ENCODE measurements at regions not wholly inside any gene's neighbourhood (a gene's known extent, or its start where the extent isn't known, plus 50 kb on each side); places are given as distances from the start of the nearest gene placed in this dataset.

DNA sequence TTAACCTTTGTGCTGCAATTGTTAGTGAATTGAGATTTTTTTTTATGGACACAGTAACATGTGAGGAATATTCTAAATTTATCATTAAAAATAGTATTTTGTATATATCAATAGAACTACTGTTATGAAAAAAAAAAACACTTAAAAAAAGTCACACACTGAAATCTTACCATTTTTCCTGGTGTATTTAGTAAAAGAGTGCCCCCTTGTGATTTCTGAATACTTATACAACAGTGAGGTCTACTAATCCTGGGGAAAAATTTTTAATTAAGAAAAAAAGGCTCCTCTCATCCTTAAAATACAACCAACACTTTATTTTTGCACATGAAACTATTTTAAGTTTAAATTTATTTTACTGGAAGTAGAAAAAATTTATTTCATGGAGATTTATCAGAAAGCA, 56.4 kb upstream of the SPOCK3 start:
- Mint-ChIP-seq H3K4me1 (no peaks in the 10 kb centered on the region), H3K4me3 (no peak overlapping the region), H3K27me3 (no peaks in the 10 kb centered on the region), H3K27ac (no peak overlapping the region), H3K9me3 (peaks cover 8% of the 10 kb centered on the region), H3K36me3 (no peaks in the 10 kb centered on the region)
- CTCF ChIA-PET = no interaction called here
- DNase-seq = no peak

DNA sequence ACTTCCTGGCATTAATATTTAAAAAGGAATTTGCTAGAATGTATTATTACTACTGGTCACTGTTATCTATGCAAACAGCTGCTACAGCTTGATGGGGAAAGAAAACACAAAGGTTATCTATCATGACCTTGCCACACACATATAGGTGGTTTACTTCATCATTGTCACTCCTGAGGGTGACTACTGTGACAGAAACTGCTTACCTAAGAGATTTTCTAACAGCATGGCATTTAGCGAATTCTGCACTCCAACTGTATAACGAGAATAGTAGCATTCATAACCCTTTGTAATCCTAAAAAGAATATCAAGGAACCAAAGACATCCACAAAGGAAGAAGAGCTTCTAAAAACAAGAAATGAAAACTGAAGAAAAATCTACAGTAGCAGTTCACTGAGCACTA, 74.6 kb upstream of the SPOCK3 start:
- Mint-ChIP-seq H3K4me1 (no peaks in the 10 kb centered on the region), H3K27ac (no peak overlapping the region), H3K4me3 (no peak overlapping the region), H3K9me3 (peaks cover 2% of the 10 kb centered on the region), H3K36me3 (no peaks in the 10 kb centered on the region), H3K27me3 (no peaks in the 10 kb centered on the region)
- CTCF ChIA-PET = no interaction called here
- DNase-seq = no peak

DNA sequence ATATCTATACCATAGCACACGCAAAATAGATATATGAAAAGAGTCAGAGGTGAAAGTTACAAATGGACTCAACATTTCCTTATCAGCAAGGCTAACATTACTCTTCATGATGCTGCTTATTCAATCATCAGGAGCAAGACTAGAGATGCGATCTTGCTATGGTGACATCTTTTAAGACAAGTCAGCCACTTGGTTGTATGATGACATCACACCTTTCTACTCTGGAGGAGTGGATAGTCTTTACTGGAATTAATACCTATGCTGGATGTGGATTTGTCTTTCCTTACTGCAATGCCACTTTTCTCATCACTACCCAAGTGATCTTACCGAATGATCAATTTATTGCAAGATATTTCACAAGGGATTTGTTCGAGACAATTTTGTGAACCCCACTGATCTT, 87.0 kb upstream of the SPOCK3 start:
- H3K9me3 Mint-ChIP-seq = no peaks in the 10 kb centered on the region
- DNase-seq = no peak
- CTCF ChIA-PET = no interaction called here
- H3K27ac Mint-ChIP-seq = no peak overlapping the region
- H3K4me1 Mint-ChIP-seq = no peaks in the 10 kb centered on the region
- H3K4me3 Mint-ChIP-seq = no peak overlapping the region
- H3K36me3 Mint-ChIP-seq = no peaks in the 10 kb centered on the region
- H3K27me3 Mint-ChIP-seq = no peaks in the 10 kb centered on the region

DNA sequence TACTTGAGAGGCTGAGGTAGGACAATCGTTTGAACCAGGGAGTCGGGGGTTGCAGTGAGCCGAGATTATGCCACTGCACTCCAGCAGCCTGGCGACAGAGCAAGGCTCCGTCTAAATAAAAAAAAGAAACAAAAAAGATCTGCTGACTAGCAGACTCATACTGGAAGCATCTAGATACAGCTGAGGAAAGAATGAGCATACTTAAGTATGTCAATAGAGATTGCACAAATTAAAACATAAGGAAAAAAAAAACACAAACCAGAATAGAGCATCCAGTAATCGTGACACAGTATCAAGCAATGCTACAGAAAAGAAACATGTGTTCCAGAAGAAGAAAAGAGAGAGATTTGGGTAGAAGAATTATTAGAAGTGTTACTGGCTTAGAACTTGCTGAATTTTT, 105.5 kb upstream of the SPOCK3 start:
- Mint-ChIP-seq H3K9me3 (peaks cover 18% of the 10 kb centered on the region), H3K4me3 (no peak overlapping the region), H3K27ac (no peak overlapping the region), H3K27me3 (no peaks in the 10 kb centered on the region), H3K4me1 (no peaks in the 10 kb centered on the region), H3K36me3 (no peaks in the 10 kb centered on the region)
- CTCF ChIA-PET = no interaction called here
- DNase-seq = no peak

DNA sequence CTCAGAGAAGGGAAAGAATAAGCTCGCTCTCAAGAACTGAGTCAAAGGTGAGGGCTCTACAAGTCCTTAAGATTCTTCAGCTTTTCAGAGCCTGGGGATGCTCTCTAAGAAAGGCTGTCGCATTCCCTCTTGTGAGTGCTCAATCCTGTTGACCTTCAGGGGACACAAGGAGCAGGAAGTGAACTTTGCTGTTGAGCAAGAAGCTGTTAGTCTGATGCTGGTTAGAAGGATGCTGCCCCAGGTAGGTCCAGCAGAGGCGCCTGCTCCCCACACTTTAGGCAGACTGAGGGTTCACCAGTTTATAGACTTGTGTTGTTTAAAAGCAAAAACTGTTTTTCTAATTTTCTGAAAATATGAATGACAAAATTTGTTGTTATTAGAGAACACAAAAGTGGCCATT, 125.4 kb upstream of the SPOCK3 start:
- no peaks in the 10 kb centered on the region for H3K27me3 Mint-ChIP-seq
- H3K36me3 Mint-ChIP-seq = no peaks in the 10 kb centered on the region
- H3K4me3 Mint-ChIP-seq = no peak overlapping the region
- no peaks in the 10 kb centered on the region for H3K9me3 Mint-ChIP-seq
- DNase-seq = no peak
- H3K27ac Mint-ChIP-seq = no peak overlapping the region
- CTCF ChIA-PET = no interaction called here
- no peaks in the 10 kb centered on the region for H3K4me1 Mint-ChIP-seq

DNA sequence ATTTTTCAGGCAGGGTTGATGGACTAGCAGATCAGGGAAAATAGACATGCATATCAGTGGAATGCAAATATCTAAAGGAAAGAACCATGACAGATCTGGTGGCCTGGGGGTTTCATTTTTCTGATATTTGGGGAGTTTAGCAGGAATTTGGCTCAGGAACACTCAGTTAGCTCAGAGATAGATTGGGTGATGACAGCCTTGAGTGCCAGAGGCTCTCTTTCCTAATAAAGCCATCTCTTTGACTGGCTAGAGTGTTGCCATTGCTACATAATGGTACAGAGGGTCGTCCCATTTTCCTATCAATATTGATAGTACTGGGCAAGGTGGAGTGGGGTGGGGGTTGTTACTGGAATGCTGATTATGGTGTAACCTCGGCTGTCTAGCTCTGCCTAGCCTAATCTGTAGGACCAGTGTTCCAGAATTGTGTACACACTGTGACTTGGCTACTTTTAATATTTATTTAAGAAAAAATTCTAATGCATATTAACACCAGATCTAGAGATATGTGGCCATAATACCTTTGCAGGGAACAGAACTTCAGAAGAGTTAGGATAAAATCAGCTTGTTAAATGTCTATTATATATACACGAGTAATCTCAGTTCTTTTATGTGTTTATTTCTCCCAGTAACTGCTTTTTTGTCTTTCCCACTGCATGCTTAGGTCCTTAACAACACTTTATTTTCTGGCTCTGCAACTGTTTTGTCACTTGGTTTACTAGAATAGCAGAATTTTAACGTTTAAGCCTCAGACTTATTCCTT, 145.0 kb upstream of the SPOCK3 start:
- CTCF ChIA-PET = no interaction called here
- peaks cover 4% of the 10 kb centered on the region for H3K9me3 Mint-ChIP-seq
- no peak overlapping the region for H3K27ac Mint-ChIP-seq
- H3K4me3 Mint-ChIP-seq = no peak overlapping the region
- no peaks in the 10 kb centered on the region for H3K27me3 Mint-ChIP-seq
- no peaks in the 10 kb centered on the region for H3K4me1 Mint-ChIP-seq
- DNase-seq = no peak
- H3K36me3 Mint-ChIP-seq = no peaks in the 10 kb centered on the region

DNA sequence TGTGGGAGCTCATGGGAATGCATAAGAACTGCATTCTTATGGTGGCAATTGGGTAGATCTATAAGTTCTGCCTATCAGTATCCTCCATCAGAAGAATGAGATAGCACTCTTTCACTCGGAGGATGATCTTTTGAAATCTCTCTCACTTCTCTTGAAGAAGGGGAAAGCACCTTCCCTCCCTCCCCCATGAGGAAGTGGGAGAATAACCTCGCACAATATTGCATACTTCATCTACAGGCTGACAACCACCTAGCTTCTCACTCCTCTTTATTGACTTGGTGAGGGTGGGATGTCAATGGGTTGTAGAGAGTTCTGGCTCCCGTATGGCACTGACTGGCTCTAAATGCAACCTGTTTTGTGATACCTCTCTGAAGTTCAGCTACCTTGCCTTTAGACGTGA, 146.7 kb upstream of the SPOCK3 start:
- H3K27ac Mint-ChIP-seq = no peak overlapping the region
- CTCF ChIA-PET = no interaction called here
- peaks cover 6% of the 10 kb centered on the region for H3K9me3 Mint-ChIP-seq

DNA sequence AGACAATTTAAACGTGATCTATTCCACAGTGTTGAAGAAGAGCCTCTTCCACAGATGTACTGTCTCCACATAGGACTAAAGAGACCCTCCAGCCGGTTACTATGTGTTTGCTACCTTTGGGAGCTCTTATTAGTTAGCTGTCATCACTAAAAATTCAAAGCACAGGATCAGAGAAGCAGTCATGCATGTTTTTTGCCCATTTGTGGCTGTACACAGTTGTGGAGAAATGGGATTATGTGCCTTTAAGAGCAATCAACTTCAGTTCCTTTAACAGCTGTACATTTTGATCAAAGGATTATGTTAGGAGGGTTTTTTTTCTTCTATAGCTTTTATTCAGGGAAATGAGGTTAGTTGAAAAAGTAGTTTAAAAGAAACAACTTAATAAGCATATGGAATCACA, 149.0 kb upstream of the SPOCK3 start:
- Mint-ChIP-seq H3K27ac (no peak overlapping the region), H3K9me3 (peaks cover 6% of the 10 kb centered on the region), H3K36me3 (no peaks in the 10 kb centered on the region), H3K27me3 (no peaks in the 10 kb centered on the region), H3K4me1 (no peaks in the 10 kb centered on the region), H3K4me3 (no peak overlapping the region)
- no peak for DNase-seq
- CTCF ChIA-PET = no interaction called here

More for the DNA sequence above, 146.7 kb upstream of the SPOCK3 start:
- no peaks in the 10 kb centered on the region for H3K27me3 Mint-ChIP-seq
- DNase-seq = no peak
- H3K4me1 Mint-ChIP-seq = no peaks in the 10 kb centered on the region
- no peak overlapping the region for H3K4me3 Mint-ChIP-seq
- H3K36me3 Mint-ChIP-seq = no peaks in the 10 kb centered on the region

DNA sequence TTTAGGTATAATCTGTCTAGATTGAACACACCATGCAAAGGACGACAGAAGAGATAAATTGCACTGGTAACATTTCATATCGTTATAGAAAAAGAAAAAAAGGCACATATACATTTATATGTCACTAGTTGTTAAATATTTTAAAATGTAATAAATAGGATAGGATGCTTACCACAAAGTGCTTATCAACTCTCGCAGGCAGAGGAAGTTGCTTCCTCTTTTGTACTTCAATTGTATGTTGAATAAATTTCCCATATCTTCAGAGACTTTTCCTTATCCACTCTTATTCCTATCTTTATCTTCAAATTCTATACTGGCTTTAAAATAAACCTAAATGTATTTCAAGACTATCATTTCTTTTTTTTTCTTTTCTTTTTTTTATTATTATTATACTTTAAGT, 163.3 kb upstream of the SPOCK3 start:
- no peaks in the 10 kb centered on the region for H3K4me1 Mint-ChIP-seq
- no peak for DNase-seq
- CTCF ChIA-PET = no interaction called here
- H3K4me3 Mint-ChIP-seq = no peak overlapping the region
- H3K9me3 Mint-ChIP-seq = no peaks in the 10 kb centered on the region
- no peaks in the 10 kb centered on the region for H3K36me3 Mint-ChIP-seq
- H3K27me3 Mint-ChIP-seq = no peaks in the 10 kb centered on the region
- H3K27ac Mint-ChIP-seq = no peak overlapping the region

DNA sequence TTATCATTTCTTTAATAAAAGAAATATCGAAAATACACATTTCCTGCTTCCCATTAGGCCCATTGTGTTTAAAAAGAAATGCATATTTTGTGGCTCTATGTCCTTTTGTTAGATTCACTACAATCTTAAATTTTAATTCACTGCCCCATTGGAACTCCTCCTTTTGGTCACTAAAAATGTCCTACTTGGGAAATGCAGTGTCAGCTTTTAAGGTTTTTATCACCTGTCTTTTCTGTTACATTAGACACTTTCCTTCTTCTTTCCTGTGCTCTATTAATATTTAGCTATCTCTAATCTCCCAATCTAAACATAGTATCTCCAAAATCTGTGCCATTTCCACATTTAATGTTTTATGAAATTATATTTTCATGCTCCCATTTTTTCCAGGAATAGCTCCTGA, 164.9 kb upstream of the SPOCK3 start:
- Mint-ChIP-seq H3K4me3 (no peak overlapping the region), H3K4me1 (no peaks in the 10 kb centered on the region), H3K27ac (no peak overlapping the region), H3K27me3 (no peaks in the 10 kb centered on the region), H3K36me3 (no peaks in the 10 kb centered on the region), H3K9me3 (peaks cover 3% of the 10 kb centered on the region)
- DNase-seq = no peak
- CTCF ChIA-PET = no interaction called here

DNA sequence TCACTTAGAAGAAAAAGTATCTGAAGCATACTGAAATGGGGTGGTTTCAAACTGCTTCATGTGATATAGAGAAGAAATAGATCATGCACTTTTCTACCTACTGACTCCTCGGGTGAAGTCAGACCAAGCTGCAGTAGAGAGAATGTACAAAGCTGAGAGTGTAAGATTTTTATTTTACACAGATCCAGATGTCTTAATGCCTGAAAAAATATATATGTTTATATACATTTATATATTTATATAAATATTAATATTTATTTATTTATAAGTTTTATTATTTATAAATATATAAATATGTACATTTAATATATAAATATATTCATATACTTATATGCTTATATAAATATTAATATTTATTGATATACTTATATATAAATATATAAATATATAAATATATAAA, 171.9 kb upstream of the SPOCK3 start:
- H3K27me3 Mint-ChIP-seq = no peaks in the 10 kb centered on the region
- H3K4me3 Mint-ChIP-seq = no peak overlapping the region
- CTCF ChIA-PET = no interaction called here
- H3K4me1 Mint-ChIP-seq = no peaks in the 10 kb centered on the region
- no peaks in the 10 kb centered on the region for H3K36me3 Mint-ChIP-seq
- DNase-seq = no peak
- H3K27ac Mint-ChIP-seq = no peak overlapping the region
- peaks cover 3% of the 10 kb centered on the region for H3K9me3 Mint-ChIP-seq

DNA sequence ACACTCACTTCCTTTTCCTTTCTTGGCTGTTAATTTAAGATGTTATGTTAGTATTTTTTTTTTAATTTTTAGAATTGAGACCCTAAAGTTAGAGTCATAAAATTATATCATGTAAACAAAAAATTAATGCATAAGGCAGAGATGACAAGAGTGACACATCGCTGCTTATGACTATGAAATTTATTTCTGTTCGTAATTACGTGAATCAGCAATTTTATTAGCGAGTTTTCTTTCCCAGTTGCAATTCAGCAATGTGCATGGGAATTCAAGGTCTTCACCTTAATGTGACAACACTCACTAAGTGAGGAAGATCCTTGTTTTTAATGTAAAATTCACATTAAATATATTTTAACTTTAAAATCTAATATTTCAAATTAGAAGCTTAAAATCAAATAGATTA, 181.2 kb upstream of the SPOCK3 start:
- DNase-seq = no peak
- H3K4me1 Mint-ChIP-seq = no peaks in the 10 kb centered on the region
- no peaks in the 10 kb centered on the region for H3K27me3 Mint-ChIP-seq
- no peak overlapping the region for H3K4me3 Mint-ChIP-seq
- H3K9me3 Mint-ChIP-seq = no peaks in the 10 kb centered on the region
- no peaks in the 10 kb centered on the region for H3K36me3 Mint-ChIP-seq
- no peak overlapping the region for H3K27ac Mint-ChIP-seq
- CTCF ChIA-PET = no interaction called here

DNA sequence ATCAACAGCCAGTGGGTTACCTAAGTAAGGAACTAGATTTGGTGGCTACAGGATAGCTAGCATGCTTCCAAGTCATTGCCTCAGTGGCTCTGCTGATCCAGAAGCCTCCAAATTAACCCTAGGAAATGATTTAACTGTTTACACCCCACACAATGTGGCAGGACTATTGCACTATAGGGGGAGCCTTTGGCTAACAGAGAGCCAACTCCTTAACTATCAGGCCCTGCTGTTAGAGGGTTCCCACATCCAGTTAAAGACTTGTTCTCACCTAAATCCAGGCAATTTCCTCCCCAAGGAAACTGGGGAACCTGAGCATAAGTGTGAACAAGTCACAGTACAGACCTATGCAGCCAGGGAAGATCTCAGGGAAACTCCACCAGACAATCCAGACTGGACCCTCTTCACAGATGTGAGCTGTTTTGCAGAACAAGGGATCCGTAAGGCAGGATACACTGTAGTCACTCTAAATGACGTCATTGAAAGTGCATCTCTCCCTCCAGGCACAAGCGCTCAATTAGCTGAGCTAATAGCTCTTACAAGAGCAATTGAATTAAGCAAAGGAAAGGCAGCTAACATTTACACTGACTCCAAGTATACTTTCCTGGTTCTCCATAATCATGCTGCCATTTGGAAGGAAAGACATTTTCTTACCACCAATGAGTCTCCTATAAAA, 185.3 kb upstream of the SPOCK3 start:
- peaks cover 2% of the 10 kb centered on the region for H3K9me3 Mint-ChIP-seq
- H3K36me3 Mint-ChIP-seq = no peaks in the 10 kb centered on the region
- no peaks in the 10 kb centered on the region for H3K27me3 Mint-ChIP-seq
- CTCF ChIA-PET = no interaction called here
- H3K4me1 Mint-ChIP-seq = no peaks in the 10 kb centered on the region
- no peak overlapping the region for H3K27ac Mint-ChIP-seq
- no peak overlapping the region for H3K4me3 Mint-ChIP-seq
- no peak for DNase-seq

DNA sequence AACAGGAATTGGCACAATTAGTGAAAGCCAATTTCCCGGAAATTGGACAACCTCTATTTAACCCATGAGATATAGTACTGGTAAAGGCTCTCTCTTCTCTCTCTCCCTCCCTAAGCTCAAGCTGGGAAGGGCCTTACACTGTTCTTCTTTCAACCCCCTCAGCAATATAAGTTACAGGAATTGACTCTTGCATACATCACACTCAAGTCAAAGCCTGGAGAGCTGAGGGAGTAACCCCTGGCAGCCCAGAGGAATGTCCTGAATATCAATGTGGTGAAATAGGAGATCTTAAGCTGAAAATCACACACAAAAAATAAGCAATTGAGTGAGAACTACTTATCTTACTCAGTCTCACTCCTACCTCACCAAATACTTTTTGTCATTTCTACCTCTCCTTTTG, 186.9 kb upstream of the SPOCK3 start:
- H3K9me3 Mint-ChIP-seq = peaks cover 5% of the 10 kb centered on the region
- H3K36me3 Mint-ChIP-seq = no peaks in the 10 kb centered on the region
- no peak overlapping the region for H3K27ac Mint-ChIP-seq
- no peaks in the 10 kb centered on the region for H3K4me1 Mint-ChIP-seq
- no peaks in the 10 kb centered on the region for H3K27me3 Mint-ChIP-seq
- no peak for DNase-seq
- CTCF ChIA-PET = no interaction called here
- H3K4me3 Mint-ChIP-seq = no peak overlapping the region

DNA sequence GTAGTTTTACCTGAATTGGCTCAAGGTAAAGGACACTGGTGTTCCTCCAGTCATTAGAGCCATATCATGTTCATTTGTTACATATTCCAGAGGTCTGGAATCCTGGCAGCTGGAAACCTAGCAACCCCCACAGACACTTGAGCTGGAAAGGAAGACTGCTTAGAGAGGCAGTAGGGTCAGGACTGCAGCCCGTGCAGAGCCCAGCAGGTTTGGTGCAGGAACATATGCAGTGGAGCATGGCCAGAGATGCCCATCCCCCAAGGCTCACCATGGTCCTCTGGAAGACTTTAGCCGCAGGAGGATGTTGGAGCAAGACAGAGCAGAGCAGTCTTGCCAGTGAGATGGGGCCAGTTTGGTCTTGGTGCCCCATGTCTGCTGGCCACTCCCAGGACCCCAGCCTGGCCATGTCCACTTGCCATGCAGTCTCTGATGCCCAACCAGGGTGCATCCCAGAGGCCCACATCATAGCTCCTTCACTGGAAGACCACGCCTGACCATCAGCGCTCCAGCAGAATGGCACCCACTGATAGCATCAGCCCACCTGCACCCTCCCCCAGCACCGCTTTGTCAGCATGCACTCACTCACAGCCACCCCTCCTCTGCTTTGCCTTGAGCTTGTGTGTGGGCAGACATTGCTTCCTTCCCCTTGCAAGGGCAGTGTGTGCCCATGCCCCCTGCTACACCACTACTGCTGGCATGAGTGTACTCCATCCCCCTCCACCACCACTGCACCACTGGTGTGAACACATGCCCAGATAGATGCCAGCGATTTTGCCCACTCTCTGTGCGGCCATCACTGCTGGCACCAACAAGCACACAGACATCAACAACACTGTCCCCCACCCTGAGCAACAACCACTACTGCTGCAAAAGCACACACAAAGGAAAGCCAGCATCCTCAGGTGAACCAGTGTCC, 190.3 kb upstream of the SPOCK3 start:
- Mint-ChIP-seq H3K4me3 (no peak overlapping the region), H3K9me3 (peaks cover 5% of the 10 kb centered on the region), H3K36me3 (no peaks in the 10 kb centered on the region), H3K27me3 (no peaks in the 10 kb centered on the region), H3K4me1 (no peaks in the 10 kb centered on the region), H3K27ac (no peak overlapping the region)
- no peak for DNase-seq
- CTCF ChIA-PET = interaction anchor here (0.7 kb wide), 1 partner anchor 46 kb away, joined by 3 read pairs; no protein-coding TSS in a partner anchor

Measured in activated naive CD4-positive, alpha-beta T cell treated with anti-CD3 and anti-CD28 coated beads, Interleukin-2, amount 10 ng/mL, durations not matched to agents 7 days and 5 days (primary cell).